HG03097 (cell line): ENCODE measurements at regions not wholly inside any gene's neighbourhood (a gene's known extent, or its start where the extent isn't known, plus 50 kb on each side); places are given as distances from the start of the nearest gene placed in this dataset.

Source experiments
- ATAC-seq: cut with Tn5 transposase; IDR thresholded peaks from one replicate; pipeline ENCODE4 v1.9.1; 2021; ENCODE audit not compliant: unreplicated experiment, low FRiP score

DNA sequence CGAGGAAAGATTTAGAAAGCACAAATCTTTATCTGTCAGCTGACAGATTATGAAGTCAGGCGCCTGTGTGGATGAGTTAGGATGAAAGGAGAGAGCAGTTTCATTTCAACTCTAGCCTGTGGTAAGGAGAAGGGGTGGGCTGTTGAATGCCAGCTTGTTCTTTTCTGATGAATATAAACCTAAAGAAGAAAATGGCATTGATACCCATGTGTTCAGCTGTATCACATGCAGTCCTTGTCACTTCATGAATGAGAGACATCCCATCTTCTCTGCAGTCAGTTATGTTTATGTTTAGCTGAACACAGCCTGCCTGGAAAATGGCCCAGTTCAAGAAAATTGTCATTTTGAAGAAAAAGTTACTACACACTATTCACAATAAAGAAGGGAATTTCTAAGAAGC, 345.7 kb upstream of the RBMS3 start:
- no peak for ATAC-seq

DNA sequence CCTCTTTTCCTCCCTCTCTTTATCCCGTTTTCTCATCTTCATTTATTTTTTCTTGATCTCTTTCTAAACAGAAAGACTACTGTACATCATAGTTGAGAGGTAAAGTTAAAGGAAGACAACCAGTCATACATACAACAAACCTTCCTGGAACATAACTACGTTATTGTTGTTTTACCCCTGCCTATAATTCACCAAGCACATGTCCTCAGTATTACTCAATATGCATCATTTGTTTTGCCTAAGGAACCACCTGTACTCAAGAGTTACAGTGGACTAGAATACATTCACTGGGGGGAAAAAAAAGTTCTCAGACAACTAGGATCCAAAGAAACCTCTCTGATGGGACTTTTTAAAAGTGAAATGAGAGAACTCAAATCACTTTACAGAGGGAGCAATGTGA, 344.7 kb upstream of the RBMS3 start:
- ATAC-seq = no peak

DNA sequence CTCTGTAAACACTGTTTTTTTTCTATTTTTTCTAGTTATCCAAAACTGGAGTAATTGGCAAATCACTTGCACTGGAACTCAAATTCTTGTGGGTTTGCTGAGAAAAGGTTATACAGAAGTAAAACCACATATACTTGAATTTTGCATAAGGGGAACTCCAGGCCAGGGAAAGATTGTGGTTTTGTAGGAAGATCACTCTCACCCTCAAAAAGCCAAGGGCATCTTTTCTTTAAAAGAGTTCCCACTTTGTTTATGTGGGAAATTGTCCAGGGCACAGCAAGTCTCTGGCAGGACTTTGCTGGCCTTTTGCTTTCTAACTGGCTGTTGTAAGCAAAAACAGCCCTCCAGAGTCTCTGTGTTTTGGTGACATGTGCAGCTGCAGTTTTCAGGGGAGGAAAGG, 340.3 kb upstream of the RBMS3 start:
- ATAC-seq = peak; percentile 85

DNA sequence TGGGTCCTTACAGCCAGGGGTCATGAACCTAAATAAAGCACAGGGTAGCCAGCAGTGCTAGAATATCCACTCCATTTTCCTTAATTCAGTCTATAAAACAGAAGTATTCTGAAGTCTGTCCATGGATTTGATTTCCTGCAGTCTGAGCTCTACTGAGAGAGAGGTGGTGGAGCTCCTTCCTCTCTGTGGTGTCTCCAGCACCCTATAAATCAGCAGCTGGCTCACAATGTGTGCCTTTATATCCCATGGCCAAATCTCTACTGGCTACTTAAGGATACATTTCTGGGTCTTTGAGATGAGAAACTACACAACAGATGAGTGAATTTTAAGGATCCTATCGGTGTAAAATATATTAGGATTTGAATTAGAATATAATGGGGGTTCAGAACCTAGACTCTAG, 339.9 kb upstream of the RBMS3 start:
- ATAC-seq = no peak

DNA sequence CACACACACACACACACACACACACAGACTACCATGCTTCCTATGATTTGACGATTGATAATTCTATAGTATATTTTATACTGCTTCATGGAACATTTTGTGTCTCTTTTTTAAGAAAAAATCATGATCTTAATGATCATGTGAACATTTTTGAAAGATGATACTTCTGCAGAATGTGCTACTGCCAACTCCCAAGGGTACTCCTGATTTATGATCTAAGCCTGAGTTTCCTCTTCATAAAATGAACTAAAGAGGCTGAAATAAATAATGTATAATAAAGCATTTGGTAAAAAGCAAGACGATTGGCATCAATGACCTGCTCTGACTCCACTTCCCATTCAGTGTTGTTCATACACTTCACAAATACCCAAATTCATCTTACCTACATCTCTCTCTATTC, 333.8 kb upstream of the RBMS3 start:
- no peak for ATAC-seq

DNA sequence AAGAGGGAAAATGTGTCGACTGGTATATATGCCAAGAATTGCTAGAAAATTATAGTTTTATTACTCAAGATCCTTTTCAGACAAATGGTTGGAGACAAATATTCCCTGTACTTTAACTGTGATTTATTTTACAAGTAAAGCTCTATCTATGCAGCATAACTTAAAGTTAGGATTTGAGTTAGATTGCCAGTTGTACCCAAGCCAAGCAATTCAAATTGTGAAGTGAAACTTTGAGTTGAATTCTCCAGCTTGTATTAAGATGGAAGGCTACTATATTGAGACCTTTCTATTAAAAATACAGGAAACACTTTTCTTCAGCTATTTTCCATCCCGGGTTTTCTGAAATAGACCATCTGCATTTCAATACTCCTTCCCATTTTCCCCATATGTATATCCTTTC, 333.1 kb upstream of the RBMS3 start:
- no peak for ATAC-seq

DNA sequence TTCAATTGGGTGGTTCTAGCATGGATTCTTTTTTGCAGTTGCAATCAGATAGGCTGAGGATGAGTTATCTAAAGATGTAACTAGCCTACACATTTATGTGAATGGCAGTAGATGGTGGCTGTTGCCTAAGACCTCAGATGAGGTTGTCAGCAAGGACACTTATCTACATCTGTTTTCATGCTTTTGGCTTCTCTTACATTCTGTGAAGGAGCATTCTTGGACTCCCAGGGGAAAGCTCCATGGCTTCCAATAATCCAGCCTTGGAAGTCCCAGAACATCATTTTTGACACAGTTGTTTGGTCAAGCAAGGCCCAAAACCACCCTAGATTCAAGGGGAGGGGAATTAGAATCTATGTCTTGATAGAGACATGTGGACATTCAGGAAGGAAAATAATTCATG, 332.2 kb upstream of the RBMS3 start:
- ATAC-seq = no peak

DNA sequence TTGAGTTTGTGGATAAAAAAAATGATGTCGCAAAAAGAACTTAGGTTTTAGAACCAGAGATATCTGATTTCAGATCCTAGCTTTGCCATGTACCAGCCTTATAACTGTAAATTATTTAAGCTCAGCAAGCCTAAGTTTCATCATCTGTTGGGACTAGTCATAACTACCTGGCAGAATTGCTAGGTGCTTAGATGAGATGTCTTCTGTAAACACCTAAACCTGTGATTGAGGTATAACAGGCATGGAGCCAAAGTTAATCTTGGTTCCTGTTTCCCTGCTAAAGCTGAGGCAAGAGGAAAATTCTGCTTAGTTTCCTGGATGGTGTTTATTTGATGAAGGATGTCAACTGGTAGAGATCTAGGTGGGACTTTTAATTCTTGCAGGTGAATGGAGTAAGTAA, 331.3 kb upstream of the RBMS3 start:
- no peak for ATAC-seq

DNA sequence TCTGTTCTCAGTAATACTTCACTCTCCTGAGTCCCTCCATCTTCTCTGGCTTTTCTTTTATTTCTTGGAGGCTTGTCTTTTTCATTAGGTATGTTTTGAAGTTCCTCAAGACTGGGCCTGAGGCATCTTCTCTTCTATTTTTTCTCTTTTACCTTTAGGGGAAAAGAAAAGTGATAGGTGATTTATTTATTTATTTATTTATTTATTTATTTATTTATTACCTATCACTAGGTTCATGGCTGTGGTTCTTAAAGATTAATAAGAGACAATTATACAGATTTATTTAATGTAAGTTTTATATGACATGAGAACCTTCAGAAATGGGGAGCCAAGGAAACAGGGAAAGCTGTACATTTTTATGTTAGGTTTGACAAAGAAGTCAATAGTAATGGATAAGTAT, 330.3 kb upstream of the RBMS3 start:
- no peak for ATAC-seq

DNA sequence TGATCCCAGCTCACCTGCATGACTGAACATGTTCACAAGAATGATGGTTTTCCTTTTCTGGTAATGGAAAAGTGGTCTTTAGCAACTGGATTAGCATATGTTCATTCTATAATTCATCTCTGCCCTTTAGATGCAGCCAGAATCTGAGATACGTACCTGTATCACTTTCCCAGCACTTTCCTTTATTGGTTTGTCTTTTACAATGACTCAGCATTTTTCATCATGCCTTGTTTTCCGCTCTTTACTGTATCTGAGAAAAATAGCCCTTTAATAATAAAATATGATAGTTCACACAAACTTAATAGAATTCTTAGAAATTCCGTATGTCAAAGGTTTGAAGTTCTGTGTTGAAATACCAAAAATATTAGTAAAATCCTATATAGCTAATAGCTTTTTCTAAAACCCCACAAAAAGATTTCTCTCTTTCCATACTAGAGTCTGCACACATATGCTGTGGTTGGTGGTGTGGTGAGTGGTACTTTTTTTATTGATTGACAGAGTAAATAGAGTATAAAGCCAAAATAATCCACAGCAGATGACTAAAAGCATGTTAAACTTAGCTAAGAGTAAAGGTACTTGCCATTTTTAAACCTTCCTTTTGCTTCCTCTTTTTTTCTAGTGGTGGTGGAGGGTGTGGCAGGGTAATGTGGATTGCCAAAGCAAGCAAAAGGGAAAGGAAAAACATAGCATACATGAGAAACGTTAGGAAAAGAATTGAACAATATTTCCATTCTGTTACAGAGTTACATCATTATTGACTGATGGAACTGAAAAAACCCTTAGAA, 328.9 kb upstream of the RBMS3 start:
- no peak for ATAC-seq

DNA sequence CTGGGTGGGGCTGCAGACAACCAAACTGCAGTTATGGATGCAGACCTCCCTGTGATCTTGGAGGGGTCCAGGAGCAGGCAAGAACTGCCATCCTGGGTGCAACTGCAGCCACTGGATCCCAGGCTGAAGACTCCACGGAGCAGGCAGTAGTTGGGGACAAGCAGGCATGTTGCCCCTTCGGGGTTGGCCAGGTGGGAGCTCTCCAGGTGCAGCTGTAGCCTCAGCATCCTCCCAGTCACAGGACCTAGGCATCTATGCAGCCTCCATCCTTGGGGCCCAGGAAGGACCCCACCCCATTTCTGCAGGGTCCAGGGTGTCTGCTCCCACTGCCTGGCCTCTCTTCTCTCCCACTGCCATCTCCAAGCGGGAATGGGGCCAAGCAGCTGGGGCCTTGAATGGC, 322.2 kb upstream of the RBMS3 start:
- ATAC-seq = no peak

DNA sequence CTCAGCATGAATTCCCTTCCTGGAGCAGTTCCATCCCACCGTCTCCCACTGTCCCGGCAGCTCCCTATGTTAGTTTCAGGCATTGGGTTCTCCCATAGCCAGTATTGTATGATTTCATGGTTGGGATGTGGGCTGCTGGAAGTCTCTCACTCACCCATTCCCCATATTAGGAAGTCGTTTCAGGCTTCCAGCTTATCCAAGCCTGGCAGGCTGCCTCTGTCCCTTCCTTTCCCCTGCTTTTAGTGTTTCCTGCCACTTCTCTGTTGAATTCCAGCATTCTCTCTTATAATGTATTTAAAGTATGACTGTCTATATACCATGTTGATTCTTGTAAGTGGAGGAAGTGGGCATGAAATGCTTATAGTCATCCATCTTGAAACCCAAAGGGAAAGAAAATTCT, 309.7 kb upstream of the RBMS3 start:
- no peak for ATAC-seq

DNA sequence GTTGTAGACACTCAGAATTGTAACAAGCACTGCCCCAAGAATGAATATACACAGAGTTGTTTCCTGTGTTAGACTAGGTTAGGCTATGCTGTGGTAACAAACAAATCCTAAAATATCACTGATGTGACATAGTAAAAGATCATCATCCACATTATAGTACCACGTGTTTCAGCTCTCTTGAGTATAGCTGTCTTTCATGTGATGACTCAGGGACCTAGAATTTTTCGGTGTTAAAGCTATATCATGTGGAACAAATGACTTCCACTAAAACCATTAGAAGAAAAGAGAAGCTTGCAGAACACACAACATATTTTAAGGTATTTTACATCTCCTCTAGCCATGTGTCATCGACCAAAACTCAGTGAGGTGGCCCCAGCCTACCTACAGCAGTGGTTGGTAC, 307.9 kb upstream of the RBMS3 start:
- ATAC-seq = peak; percentile 71

DNA sequence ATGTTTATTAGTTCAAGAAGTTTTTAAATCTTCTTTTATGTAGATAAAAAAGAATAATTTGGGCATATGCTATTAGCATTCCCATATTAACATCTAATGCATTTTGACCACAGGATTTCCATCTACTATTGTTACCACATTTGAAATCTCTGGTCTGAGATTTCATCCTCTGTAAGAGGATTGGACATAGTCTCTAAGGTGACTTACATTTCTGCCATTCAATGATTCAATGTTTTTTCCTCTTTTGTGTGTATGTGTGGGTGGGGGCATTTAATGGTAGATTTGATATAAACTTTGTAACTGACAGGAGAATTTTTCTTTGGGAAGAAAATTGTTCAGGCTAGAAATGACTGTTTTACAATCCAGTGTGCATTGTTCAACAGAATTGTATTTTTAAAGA, 307.3 kb upstream of the RBMS3 start:
- no peak for ATAC-seq

DNA sequence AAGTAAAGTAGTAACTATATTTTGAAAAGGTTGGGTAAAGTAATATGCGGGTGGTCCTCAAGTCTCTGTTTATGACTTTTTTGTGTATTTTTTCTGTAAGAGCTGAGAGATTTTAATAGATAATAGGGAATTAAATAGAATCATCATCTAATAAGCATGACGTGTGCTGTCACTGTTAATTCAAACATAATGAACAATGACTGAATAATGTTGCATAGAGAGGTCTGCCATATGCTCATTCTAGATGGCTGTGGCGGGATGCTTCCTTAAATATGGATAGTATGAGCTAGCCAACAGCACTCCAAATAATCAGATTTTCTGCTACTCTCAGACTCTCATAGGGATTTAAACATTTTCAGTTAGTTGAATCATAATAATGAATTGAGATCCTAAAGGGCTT, 302.8 kb upstream of the RBMS3 start:
- ATAC-seq = no peak

DNA sequence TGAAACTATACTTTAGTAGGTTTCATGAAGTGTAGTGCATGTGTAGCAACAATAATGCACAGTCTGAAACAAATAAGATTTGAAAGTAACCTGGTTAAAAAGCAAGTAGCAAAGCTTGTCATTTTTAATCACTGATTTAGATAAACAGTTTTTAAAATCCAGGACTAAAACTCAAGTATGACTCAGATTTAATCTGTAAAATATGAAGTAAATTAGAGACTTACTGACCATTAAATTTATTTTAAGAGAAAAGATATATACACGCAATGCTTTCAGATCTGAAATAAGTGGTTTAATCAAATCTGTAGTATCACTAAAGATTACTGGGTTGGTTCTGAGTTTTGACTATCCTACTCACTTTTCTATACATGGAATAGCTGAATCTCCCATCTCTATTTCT, 300.7 kb upstream of the RBMS3 start:
- no peak for ATAC-seq

DNA sequence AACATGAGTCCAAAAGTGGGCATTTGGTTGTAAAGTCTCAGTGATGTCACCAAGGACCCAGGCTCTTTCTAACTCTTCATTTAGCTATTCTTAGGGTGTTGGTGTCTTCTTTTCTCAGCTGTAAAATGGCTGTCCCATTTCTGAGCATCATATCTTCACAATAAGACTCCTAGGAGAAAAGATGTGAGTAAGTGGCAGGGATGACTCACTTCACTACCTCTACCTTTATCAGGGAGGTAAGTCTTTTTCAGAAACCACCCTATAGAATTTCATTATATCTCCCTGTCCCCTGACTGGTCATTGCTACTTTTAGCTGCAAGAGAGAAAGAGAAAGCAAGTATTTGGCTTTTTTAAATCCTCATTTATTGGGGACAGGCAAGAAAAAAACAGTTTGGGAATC, 300.2 kb upstream of the RBMS3 start:
- no peak for ATAC-seq

DNA sequence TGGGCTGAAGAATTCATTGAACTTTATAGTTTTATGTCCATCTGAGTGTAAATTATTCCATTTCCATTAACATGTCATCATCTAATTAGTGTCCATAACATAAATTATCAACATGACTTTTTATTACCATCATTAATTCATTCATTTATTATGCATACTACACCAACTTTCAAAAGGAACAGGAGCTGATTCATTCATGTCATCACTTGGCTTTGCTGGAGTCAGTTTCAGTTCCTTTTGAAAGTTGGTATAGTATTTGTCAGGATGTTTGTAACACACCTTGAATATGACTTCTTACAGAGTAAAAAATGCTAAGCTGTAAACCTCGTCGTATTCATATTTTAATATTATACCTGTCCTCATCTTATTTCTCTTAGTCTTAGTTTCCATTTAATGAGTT, 298.0 kb upstream of the RBMS3 start:
- no peak for ATAC-seq

DNA sequence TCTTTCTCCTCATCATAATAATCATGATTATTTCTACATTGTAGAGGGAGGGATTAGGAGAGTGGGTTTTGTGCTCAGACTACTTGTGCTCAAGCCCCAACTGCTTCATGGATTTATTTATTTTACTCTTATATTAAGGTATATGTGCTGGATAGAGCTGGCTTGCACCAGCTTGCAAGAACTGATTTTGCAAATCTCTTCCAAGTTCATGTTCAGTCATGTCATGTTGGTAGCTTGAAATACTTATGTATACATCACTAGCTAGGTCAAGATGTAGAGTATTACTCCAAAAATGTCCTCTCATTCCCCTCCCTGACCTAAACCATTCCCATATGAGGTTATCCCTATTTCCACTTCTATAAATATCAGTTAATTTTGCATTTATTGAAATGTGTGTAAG, 293.9 kb upstream of the RBMS3 start:
- ATAC-seq = no peak

DNA sequence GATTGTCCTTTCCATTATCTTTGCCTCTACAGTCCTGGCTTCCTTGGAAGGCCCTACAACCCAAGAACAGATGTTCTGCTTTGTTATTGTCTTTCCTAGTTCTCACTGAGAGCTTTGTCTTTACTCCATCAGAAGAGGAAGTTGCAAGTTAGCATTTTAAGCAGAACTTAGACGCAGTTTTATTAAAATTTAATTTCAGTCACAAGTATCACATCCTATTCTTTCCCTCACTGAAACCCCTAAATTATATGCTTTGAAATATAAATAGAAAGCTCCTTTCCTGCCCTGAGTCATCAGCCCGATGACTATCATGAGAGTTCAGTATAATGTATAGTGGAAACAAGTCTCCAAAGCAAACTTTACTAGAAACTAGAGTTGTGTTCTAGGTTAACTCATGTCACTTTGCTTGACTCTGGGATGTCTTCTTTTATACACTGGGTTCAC, 291.2 kb upstream of the RBMS3 start:
- ATAC-seq = peak; percentile 85

DNA sequence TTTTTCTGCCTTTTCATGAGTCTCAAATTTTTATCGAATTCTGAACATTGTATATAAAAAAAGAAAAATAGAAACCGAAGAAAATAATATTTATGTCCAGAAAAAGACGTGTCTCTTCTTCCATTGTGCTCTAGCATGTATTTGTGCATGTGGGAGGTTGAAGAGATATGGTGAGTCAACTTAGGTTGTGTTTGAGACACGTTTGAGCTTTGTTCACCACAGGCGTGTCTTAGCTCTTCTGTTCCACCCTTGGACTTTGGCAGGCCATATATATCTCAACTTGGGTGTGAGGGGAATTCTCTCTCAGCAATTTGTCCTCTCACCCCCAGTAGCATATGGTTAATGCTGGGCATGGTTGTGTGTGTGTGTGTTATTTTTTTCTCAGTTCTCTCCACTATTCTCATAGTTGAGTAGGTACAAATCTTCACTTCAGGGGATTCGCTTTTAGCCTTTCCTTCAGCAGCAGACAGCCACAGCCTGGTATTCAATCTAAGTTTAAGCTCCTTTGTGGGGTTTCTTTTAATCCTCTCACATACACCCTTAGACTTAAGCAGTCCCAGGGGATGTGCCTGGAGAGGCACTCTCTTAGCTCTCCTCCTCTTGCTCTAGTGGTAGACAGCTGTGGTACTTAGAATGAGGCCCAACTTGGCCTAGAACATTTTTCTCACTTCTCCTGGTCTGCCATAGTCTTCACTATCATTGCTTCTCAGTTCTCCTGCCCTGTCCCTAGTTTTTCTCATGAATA, 286.5 kb upstream of the RBMS3 start:
- ATAC-seq = no peak

DNA sequence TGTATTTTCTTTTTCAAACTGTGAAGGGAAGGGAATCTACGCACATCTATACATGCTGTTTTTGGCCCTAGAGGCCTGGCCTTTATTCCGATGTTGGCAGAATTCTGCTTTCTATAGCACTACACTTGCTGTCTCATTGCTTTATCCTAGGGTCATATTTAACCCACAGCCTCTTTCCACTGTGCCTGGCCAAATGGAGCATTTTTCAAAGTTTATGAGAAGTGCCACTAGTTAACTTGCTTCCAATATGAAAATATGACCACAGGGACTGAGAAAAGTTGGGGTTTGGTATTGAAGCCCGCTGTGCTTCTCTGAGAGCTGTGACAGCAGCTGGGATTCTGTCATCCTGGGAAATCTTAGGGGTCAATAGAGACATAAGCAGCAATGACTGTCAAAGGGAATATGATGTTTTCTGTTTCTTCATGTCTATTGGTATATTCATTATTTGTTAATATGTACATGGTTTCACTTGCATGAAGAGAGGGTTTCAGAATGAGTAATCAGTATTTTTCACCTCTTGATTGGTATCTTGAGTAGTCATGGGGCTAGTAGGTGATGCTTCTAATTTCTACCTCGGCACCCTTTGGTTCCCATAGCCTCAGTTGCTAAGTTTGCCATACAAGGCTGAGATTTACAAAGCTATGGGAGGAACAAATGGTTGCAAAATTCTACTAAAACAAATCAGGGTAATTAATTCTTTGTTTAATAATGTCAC, 275.8 kb upstream of the RBMS3 start:
- ATAC-seq = peak; percentile 98
